ENCODE measurements at regions not wholly inside any gene's neighbourhood (a gene's known extent, or its start where the extent isn't known, plus 50 kb on each side); places are given as distances from the start of the nearest gene placed in this dataset.
"Not testable (repeated sequence)": the region's sequence is repeated elsewhere in the genome, so short reads cannot be mapped to it uniquely, and the experiment has no call there.

- Mint-ChIP-seq H3K36me3 (no peaks in the 10 kb centered on the region), H3K4me1 (no peaks in the 10 kb centered on the region), H3K27ac (no peak overlapping the region), H3K9me3 (no peaks in the 10 kb centered on the region), H3K4me3 (no peak overlapping the region), H3K27me3 (ENCODE audit: low read depth in 3 of 3) (no peaks in the 10 kb centered on the region)
- no peak for DNase-seq
Observed at GRCh38 chr3:11739706-11740105, 96.0 kb upstream of the VGLL4 start.

DNA sequence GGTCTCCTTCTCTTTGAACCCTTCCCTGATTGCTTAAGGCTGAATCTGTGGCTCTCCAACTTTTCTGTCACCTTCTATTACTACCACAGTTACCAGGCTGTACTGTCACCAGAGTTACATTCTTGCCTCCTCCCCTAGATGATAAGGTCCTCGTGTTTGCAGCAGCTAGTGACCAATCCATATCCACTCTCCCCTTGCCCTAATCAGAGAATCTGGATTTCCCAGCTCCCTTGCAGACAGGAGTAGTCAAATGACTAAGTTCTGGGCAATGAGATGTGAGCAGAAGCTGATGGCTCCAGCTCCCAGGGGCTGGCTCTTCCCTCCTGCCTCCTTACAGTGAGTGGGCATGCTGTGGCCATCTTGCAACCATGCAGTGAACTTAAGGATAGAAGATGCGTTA is 95.4 kb upstream of the VGLL4 start:
- Mint-ChIP-seq H3K36me3 (no peaks in the 10 kb centered on the region), H3K4me1 (no peaks in the 10 kb centered on the region), H3K9me3 (no peaks in the 10 kb centered on the region), H3K27me3 (ENCODE audit: low read depth in 3 of 3) (no peaks in the 10 kb centered on the region), H3K4me3 (no peak overlapping the region), H3K27ac (peak overlapping the region in 1 of 6 donors; percentile 37)
- no peak for DNase-seq

- H3K36me3 Mint-ChIP-seq, result no peaks in the 10 kb centered on the region
Observed at GRCh38 chr3:11737742-11738141, 94.0 kb upstream of the VGLL4 start.

GRCh38 chr3:11736136-11736833 is 92.6 kb upstream of the VGLL4 start:
- Mint-ChIP-seq H3K27me3 (ENCODE audit: low read depth in 3 of 3) (peaks cover 0 to 3% (median 0%) of the 10 kb centered on the region in 3 donors), H3K4me1 (no peaks in the 10 kb centered on the region), H3K9me3 (peaks cover 0 to 1% (median 0%) of the 10 kb centered on the region in 6 donors), H3K36me3 (no peaks in the 10 kb centered on the region), H3K4me3 (no peak overlapping the region), H3K27ac (no peak overlapping the region)
- DNase-seq, result no peak

More at GRCh38 chr3:11737742-11738141, 94.0 kb upstream of the VGLL4 start:
- Mint-ChIP-seq H3K27ac (no peak overlapping the region), H3K27me3 (ENCODE audit: low read depth in 3 of 3) (no peaks in the 10 kb centered on the region), H3K9me3 (no peaks in the 10 kb centered on the region), H3K4me1 (no peaks in the 10 kb centered on the region), H3K4me3 (no peak overlapping the region)
- DNase-seq, result no peak

- Mint-ChIP-seq H3K36me3 (no peaks in the 10 kb centered on the region), H3K4me1 (no peaks in the 10 kb centered on the region), H3K4me3 (no peak overlapping the region), H3K9me3 (peaks cover 0 to 1% (median 0%) of the 10 kb centered on the region in 6 donors), H3K27ac (no peak overlapping the region), H3K27me3 (ENCODE audit: low read depth in 3 of 3) (peaks cover 0 to 3% (median 2%) of the 10 kb centered on the region in 3 donors)
- no peak for DNase-seq
Observed at GRCh38 chr3:11735638-11736037, 91.9 kb upstream of the VGLL4 start.

- H3K4me3 Mint-ChIP-seq; H3K27me3 Mint-ChIP-seq (ENCODE audit: low read depth in 3 of 3); H3K4me1 Mint-ChIP-seq; DNase-seq; H3K9me3 Mint-ChIP-seq; H3K36me3 Mint-ChIP-seq; H3K27ac Mint-ChIP-seq: not testable (repeated sequence)
Observed at GRCh38 chr3:11735111-11735510, 91.4 kb upstream of the VGLL4 start.

GRCh38 chr3:11733914-11734313 is 90.2 kb upstream of the VGLL4 start:
- H3K27ac Mint-ChIP-seq, result no peak overlapping the region
- H3K27me3 Mint-ChIP-seq (ENCODE audit: low read depth in 3 of 3), result peaks cover 0 to 6% (median 2%) of the 10 kb centered on the region in 3 donors
- H3K4me3 Mint-ChIP-seq, result no peak overlapping the region
- no peak for DNase-seq
- peaks cover 0 to 1% (median 0%) of the 10 kb centered on the region in 6 donors for H3K9me3 Mint-ChIP-seq
- no peaks in the 10 kb centered on the region for H3K36me3 Mint-ChIP-seq
- no peaks in the 10 kb centered on the region for H3K4me1 Mint-ChIP-seq

DNA sequence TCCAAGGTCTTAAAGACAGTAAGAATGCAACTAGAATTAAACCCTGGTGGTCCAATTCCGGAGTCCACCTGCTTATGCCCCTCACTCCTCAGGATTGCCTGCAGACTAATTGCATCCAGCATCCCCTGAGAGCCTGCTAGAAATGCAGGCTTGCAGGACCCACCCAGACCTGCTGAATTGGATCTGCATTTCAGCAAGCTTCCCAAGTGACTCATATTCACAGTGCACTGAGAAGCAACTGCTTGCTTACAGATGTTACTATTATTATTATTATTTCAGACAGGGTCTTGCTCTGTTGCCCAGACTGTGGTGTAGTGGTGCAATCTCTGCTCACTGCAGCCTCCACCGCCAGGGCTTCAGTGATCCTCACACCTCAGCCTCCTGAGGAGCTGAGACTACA is 83.5 kb upstream of the VGLL4 start:
- Mint-ChIP-seq H3K27me3 (ENCODE audit: low read depth in 3 of 3) (peaks cover 5 to 14% (median 6%) of the 10 kb centered on the region in 3 donors), H3K9me3 (no peaks in the 10 kb centered on the region), H3K27ac (no peak overlapping the region), H3K4me1 (no peaks in the 10 kb centered on the region), H3K4me3 (no peak overlapping the region), H3K36me3 (peaks cover 0 to 3% (median 0%) of the 10 kb centered on the region in 3 donors)
- DNase-seq, result no peak

GRCh38 chr3:11726146-11726545 is 82.4 kb upstream of the VGLL4 start:
- H3K4me3 Mint-ChIP-seq, result no peak overlapping the region
- H3K27ac Mint-ChIP-seq, result no peak overlapping the region
- H3K4me1 Mint-ChIP-seq, result peaks cover 0 to under 1% of the 10 kb centered on the region in 2 donors
- H3K9me3 Mint-ChIP-seq, result no peaks in the 10 kb centered on the region
- H3K27me3 Mint-ChIP-seq (ENCODE audit: low read depth in 3 of 3), result peaks cover 6 to 12% (median 8%) of the 10 kb centered on the region in 3 donors
- peaks cover 0 to 3% (median 0%) of the 10 kb centered on the region in 3 donors for H3K36me3 Mint-ChIP-seq
- DNase-seq, result no peak

DNA sequence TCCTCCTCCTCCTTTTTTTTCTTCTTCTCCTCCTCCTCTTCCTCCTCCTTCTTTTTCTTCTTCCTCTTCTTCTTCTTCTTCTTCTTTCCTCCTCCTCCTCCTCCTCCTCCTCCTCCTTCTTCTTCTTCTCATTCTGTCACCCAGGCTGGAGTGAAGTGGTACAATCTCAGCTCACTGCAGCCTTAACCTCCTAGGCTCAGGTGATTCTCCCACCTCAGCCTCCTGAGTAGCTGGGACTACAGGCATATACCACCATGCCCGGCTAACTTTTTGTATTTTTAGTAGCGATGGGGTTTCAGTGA is 81.6 kb upstream of the VGLL4 start:
- H3K36me3 Mint-ChIP-seq, H3K27ac Mint-ChIP-seq, DNase-seq, H3K4me1 Mint-ChIP-seq, H3K9me3 Mint-ChIP-seq: not testable (repeated sequence)
- H3K4me3 Mint-ChIP-seq, result peak overlapping the region in 1 of 5 donors; percentile 43
- H3K27me3 Mint-ChIP-seq (ENCODE audit: low read depth in 3 of 3), result peaks cover 4 to 12% (median 11%) of the 10 kb centered on the region in 3 donors

GRCh38 chr3:11724615-11725339 is 81.1 kb upstream of the VGLL4 start:
- H3K27ac Mint-ChIP-seq, result peak overlapping the region in 1 of 6 donors; percentile 74
- H3K4me3 Mint-ChIP-seq, result peak overlapping the region in 1 of 5 donors; percentile 83
- peaks cover 5 to 10% of the 10 kb centered on the region in 2 donors for H3K4me1 Mint-ChIP-seq
- H3K27me3 Mint-ChIP-seq (ENCODE audit: low read depth in 3 of 3), result peaks cover 4 to 12% (median 10%) of the 10 kb centered on the region in 3 donors
- H3K9me3 Mint-ChIP-seq, result no peaks in the 10 kb centered on the region
- H3K36me3 Mint-ChIP-seq, result peaks cover 0 to 3% (median 0%) of the 10 kb centered on the region in 3 donors
- DNase-seq, result peak in 1 of 3 donors; percentile 9

GRCh38 chr3:11721479-11721878 is 77.8 kb upstream of the VGLL4 start:
- Mint-ChIP-seq H3K9me3 (no peaks in the 10 kb centered on the region), H3K27ac (no peak overlapping the region), H3K27me3 (ENCODE audit: low read depth in 3 of 3) (peaks cover 4 to 16% (median 11%) of the 10 kb centered on the region in 3 donors), H3K4me1 (peaks cover 15 to 23% of the 10 kb centered on the region in 2 donors), H3K4me3 (peak overlapping the region; percentile 3 to 93 (median 89)), H3K36me3 (peaks cover 0 to 3% (median 3%) of the 10 kb centered on the region in 3 donors)
- no peak for DNase-seq

DNA sequence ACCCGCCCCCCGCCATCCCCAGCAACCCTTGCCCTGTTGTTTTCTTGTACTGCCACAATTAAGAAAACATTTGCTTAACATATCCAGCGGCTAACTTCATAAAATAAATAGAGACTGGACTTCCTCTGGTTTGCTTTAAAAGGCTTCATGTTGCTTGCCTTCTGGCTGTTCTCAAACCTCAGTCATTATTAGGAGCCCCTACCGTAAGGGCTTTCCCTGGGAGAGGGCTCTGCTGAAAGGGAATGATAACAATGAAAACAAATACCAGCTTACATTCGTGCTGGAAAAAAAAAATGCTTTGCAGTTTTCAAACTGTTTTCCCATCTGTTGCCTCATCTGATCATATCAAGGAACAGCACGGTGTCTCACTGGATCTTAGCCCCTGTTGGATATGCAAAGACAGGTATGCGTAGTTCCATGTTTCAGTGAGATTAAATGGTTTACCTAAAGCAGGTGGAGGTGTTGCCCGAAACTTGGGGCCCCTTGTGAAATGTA is 77.2 kb upstream of the VGLL4 start:
- peaks cover 15 to 23% of the 10 kb centered on the region in 2 donors for H3K4me1 Mint-ChIP-seq
- DNase-seq, result no peak
- H3K36me3 Mint-ChIP-seq, result peaks cover 0 to 3% (median 3%) of the 10 kb centered on the region in 3 donors
- no peaks in the 10 kb centered on the region for H3K9me3 Mint-ChIP-seq
- H3K4me3 Mint-ChIP-seq, result peak overlapping the region; percentile 84 to 93 (median 89)
- H3K27me3 Mint-ChIP-seq (ENCODE audit: low read depth in 3 of 3), result peaks cover 4 to 16% (median 11%) of the 10 kb centered on the region in 3 donors
- no peak overlapping the region for H3K27ac Mint-ChIP-seq

DNA sequence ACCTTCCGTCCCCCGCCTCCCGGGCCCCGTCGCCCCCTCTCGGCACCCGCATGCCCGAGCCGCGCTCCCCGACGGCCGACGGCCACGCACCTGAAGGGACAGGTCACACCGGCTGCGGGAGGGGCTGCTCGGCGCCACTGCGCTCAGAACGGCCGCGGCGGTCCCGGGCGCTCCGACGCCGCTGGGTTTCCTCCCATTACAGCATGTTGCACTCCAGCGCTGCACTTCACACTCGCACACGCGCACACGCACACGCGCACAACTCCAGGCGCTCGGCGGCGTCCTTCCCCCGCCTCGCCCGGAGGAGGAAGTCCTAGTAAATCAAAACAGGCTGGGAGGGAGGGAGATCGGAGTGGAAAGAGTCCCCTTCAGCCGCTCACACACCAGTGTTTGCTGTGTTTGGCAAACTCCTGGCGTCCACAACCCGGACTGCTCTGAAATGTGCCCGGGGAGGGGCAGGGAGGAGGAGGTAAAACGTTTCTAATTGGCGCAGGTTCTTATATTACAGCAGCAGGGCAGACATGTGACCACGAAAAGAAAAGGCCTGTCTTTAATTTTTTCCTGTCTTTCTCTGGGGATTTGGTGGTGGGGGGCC is 76.7 kb upstream of the VGLL4 start:
- Mint-ChIP-seq H3K4me3 (peak overlapping the region; percentile 84 to 93 (median 89)), H3K27me3 (ENCODE audit: low read depth in 3 of 3) (peaks cover 5 to 12% (median 7%) of the 10 kb centered on the region in 3 donors), H3K36me3 (peaks cover 0 to 3% (median 3%) of the 10 kb centered on the region in 3 donors), H3K9me3 (no peaks in the 10 kb centered on the region), H3K4me1 (peaks cover 15 to 23% of the 10 kb centered on the region in 2 donors), H3K27ac (peak overlapping the region in 1 of 6 donors; percentile 77)
- peak; percentile 17 to 38 (median 27) for DNase-seq
